ENCODE measurements at regions not wholly inside any gene's neighbourhood (a gene's known extent, or its start where the extent isn't known, plus 50 kb on each side); places are given as distances from the start of the nearest gene placed in this dataset.

DNA sequence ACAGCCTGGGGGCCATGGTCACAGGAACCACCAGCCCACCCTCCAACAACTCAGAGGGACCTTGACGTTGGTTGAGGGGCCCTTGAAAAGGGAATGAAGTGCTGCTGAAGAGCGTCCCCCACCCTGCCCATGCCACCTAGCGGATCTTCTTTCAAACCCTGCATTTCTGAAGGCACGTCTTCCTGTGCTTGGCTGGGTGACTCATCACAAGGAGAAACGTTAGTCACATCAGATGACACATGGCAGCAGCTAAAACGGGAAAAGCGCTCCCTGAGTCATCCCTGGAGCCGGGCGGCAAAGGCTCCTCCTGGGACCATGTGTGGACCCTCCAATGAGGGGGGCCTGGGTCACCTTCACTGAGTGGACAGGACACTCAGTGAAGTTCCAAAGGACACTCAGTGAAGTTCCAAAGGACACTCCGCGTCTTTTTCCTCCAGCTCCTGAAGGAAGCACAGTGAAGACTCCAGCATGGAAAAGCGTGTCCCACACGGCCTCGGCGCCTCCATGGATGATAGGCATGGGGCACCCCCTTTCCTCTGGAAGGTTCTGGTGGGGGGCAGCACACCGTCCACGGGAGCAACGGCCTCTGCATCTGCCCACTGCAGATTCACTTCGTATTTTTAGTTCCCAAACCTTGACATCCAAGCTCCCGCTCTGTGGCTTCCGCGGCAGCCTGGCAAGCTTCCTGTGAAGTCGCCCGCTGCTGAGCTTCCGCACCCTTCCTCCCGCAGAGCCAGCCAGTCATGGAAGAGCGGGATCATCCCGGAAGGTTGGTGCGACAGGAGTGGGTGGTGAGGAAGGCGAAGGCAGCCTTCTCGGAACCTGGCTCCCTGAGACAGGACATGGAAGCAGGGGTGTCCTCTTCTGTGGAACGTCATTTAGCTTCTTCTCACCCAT, 383.4 kb downstream of the VRK1 start:
- H3K27ac Mint-ChIP-seq, result peak overlapping the region in 1 of 2 donors; percentile 34
- CTCF ChIA-PET, result no interaction called here
- no peak for DNase-seq

DNA sequence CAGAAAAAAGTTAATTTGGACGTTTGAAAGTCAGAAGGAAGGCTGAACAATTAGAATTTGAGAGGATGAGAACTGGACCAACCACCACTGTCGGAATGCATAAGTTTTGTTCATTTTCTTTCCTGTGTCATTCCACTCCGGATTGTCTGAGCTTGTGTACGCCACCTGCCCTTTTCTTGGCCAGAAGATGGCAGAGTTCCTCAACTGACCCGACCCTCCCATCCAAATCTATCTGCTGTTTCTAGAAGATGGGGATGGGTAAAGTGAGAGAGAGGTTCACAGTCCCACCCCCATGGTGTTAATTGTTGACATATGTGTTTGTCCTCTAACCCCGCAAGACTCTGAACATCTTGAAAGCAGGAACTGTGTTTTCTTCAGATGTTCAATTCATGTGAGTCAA, 388.0 kb downstream of the VRK1 start:
- ChIA-PET POLR2A (no interaction called here), CTCF (interaction anchor here in 1 of 2 donors (0.6 kb wide), 1 partner anchor 620 kb away, joined by 7 read pairs; no protein-coding TSS in a partner anchor)
- Mint-ChIP-seq H3K4me1 (peaks cover 6 to 15% (median 13%) of the 10 kb centered on the region in 3 donors), H3K9me3 (no peaks in the 10 kb centered on the region), H3K27me3 (peaks cover 0 to 6% of the 10 kb centered on the region in 2 donors), H3K27ac (no peak overlapping the region), H3K4me3 (no peak overlapping the region), H3K36me3 (no peaks in the 10 kb centered on the region)
- DNase-seq (peak in 20 of 35 experiments; percentile 4 to 57 (median 12)), ATAC-seq (replicated peaks in 1 of 4) (peak in 2 of 4 experiments; percentile 48 to 63)
- no peaks in the 10 kb centered on the region for H3K36me3 ChIP-seq (ENCODE audit: control insufficient read depth in 2 of 2, extremely low read depth in 1 of 2, insufficient read depth in 1 of 2, low read length in 1 of 2)
- no peak overlapping the region for H3K27ac ChIP-seq (ENCODE audit: low read length)
- H3K4me1 ChIP-seq (ENCODE audit: control insufficient read depth in 1 of 2, extremely low read depth in 1 of 2, insufficient read depth in 2 of 2, low read length in 2 of 2), result peaks cover 0 to 4% of the 10 kb centered on the region in 2 experiments
- peaks cover 0 to 4% of the 10 kb centered on the region in 2 experiments for H3K27me3 ChIP-seq (replicated peaks in 1 of 2; ENCODE audit: control insufficient read depth in 2 of 2, extremely low read depth in 1 of 2, insufficient read depth in 2 of 2, low read length in 1 of 2)
- 74% methylated on average over 3 of the region's 6 CpGs for WGBS (ENCODE audit: insufficient coverage)
- H3K4me3 ChIP-seq (ENCODE audit: control insufficient read depth in 1 of 2, extremely low read depth in 1 of 2, low read length in 1 of 2), result no peak overlapping the region
- H3K9me3 ChIP-seq, result no peaks in the 10 kb centered on the region

More for the DNA sequence above, 383.4 kb downstream of the VRK1 start:
- H3K9me3 Mint-ChIP-seq, result no peaks in the 10 kb centered on the region
- ATAC-seq (replicated peaks in 1 of 4), result peak in 2 of 4 experiments; percentile 46 to 58
- WGBS (ENCODE audit: insufficient coverage), result 87% methylated on average over 32 of the region's 32 CpGs
- H3K4me1 Mint-ChIP-seq, result peaks cover 37 to 43% (median 38%) of the 10 kb centered on the region in 3 donors
- H3K4me3 ChIP-seq (ENCODE audit: control insufficient read depth in 1 of 2, extremely low read depth in 1 of 2, low read length in 1 of 2), result no peak overlapping the region
- POLR2A ChIA-PET, result no interaction called here
- no peak overlapping the region for H3K4me3 Mint-ChIP-seq
- peaks cover 0 to 7% of the 10 kb centered on the region in 2 experiments for H3K27me3 ChIP-seq (replicated peaks in 1 of 2; ENCODE audit: control insufficient read depth in 2 of 2, extremely low read depth in 1 of 2, insufficient read depth in 2 of 2, low read length in 1 of 2)
- H3K36me3 ChIP-seq (ENCODE audit: control insufficient read depth in 2 of 2, extremely low read depth in 1 of 2, insufficient read depth in 1 of 2, low read length in 1 of 2), result no peaks in the 10 kb centered on the region
- H3K4me1 ChIP-seq (ENCODE audit: control insufficient read depth in 1 of 2, extremely low read depth in 1 of 2, insufficient read depth in 2 of 2, low read length in 2 of 2), result peaks cover 3 to 10% of the 10 kb centered on the region in 2 experiments
- H3K27me3 Mint-ChIP-seq, result peaks cover 0 to 6% of the 10 kb centered on the region in 2 donors
- no peak overlapping the region for H3K27ac ChIP-seq (ENCODE audit: low read length)
- H3K36me3 Mint-ChIP-seq, result no peaks in the 10 kb centered on the region
- H3K9me3 ChIP-seq, result no peaks in the 10 kb centered on the region

DNA sequence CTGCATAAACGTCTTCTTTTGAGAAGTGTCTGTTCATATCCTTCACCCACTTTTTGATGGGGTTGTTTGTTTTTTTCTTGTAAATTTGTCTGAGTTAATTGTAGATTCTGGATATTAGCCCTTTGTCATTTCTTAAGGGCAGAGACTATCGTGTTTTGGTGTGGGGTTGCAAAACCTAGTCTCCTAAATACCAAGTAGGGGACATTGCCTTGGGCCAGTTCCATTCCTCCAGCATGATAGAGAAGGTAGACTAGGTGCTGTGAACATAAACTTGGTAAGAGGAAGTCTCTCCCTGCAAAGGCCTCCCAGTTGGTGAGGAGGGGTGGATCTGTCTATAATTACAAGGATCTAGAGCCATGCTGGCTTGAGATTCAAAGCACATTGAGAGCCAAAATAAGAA, 390.7 kb downstream of the VRK1 start:
- no peak overlapping the region for H3K27ac ChIP-seq (ENCODE audit: low read length)
- H3K4me3 ChIP-seq (ENCODE audit: control insufficient read depth in 1 of 2, extremely low read depth in 1 of 2, low read length in 1 of 2), result no peak overlapping the region
- Mint-ChIP-seq H3K27me3 (peaks cover 3% of the 10 kb centered on the region in 2 donors), H3K36me3 (no peaks in the 10 kb centered on the region), H3K4me3 (no peak overlapping the region), H3K4me1 (peaks cover 5 to 10% (median 8%) of the 10 kb centered on the region in 3 donors), H3K27ac (no peak overlapping the region), H3K9me3 (no peaks in the 10 kb centered on the region)
- no CpG with 5 or more reads among the region's 2 CpGs for WGBS (ENCODE audit: insufficient coverage)
- no peaks in the 10 kb centered on the region for H3K4me1 ChIP-seq (ENCODE audit: control insufficient read depth in 1 of 2, extremely low read depth in 1 of 2, insufficient read depth in 2 of 2, low read length in 2 of 2)
- no peaks in the 10 kb centered on the region for H3K36me3 ChIP-seq (ENCODE audit: control insufficient read depth in 2 of 2, extremely low read depth in 1 of 2, insufficient read depth in 1 of 2, low read length in 1 of 2)
- ATAC-seq (replicated peaks in 1 of 4) (no peak), DNase-seq (no peak)
- no peaks in the 10 kb centered on the region for H3K9me3 ChIP-seq
- ChIA-PET POLR2A (interaction anchor here in 1 of 2 donors (0.5 kb wide), 1 partner anchor 1002 kb away, joined by 3 read pairs; no protein-coding TSS in a partner anchor), CTCF (no interaction called here)
- H3K27me3 ChIP-seq (replicated peaks in 1 of 2; ENCODE audit: control insufficient read depth in 2 of 2, extremely low read depth in 1 of 2, insufficient read depth in 2 of 2, low read length in 1 of 2), result no peaks in the 10 kb centered on the region

DNA sequence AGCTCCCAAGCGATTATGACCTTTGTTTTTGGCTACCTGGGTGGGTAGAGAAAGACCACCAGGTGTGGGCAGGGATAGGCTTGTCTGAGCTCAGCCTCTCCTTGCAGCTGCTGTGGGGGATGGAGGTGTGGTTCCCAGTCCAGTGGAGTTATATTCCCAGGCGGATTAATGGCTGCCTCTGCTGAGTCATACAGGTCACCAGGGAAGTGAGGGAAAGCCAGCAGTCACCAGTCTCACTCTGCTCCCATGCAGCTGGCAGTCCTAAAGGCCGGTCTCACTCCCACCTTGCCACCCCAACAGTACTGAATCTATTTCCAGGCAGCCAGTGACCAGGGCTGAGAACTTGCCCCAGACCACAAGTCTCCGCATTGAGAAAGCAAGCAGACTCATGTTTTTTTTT, 399.2 kb downstream of the VRK1 start:
- WGBS (ENCODE audit: insufficient coverage), result 96% methylated on average over 3 of the region's 4 CpGs
- peaks cover 14 to 18% (median 14%) of the 10 kb centered on the region in 3 donors for H3K9me3 Mint-ChIP-seq
- Histone ChIP-seq H3K36me3 (ENCODE audit: control insufficient read depth in 2 of 2, extremely low read depth in 1 of 2, insufficient read depth in 1 of 2, low read length in 1 of 2) (no peaks in the 10 kb centered on the region), H3K9me3 (no peaks in the 10 kb centered on the region), H3K27me3 (replicated peaks in 1 of 2; ENCODE audit: control insufficient read depth in 2 of 2, extremely low read depth in 1 of 2, insufficient read depth in 2 of 2, low read length in 1 of 2) (peaks cover 0 to 10% of the 10 kb centered on the region in 2 experiments), H3K4me1 (ENCODE audit: control insufficient read depth in 1 of 2, extremely low read depth in 1 of 2, insufficient read depth in 2 of 2, low read length in 2 of 2) (no peaks in the 10 kb centered on the region), H3K27ac (ENCODE audit: low read length) (no peak overlapping the region), H3K4me3 (ENCODE audit: control insufficient read depth in 1 of 2, extremely low read depth in 1 of 2, low read length in 1 of 2) (no peak overlapping the region)
- H3K27me3 Mint-ChIP-seq, result peaks cover 10 to 14% of the 10 kb centered on the region in 2 donors
- no peak overlapping the region for H3K4me3 Mint-ChIP-seq
- no peak overlapping the region for H3K27ac Mint-ChIP-seq
- peaks cover 0 to 3% (median 2%) of the 10 kb centered on the region in 3 donors for H3K4me1 Mint-ChIP-seq
- DNase-seq, result no peak
- ChIA-PET CTCF (no interaction called here), POLR2A (no interaction called here)
- ATAC-seq (replicated peaks in 1 of 4), result no peak
- peaks cover 7% of the 10 kb centered on the region for H3K36me3 Mint-ChIP-seq

DNA sequence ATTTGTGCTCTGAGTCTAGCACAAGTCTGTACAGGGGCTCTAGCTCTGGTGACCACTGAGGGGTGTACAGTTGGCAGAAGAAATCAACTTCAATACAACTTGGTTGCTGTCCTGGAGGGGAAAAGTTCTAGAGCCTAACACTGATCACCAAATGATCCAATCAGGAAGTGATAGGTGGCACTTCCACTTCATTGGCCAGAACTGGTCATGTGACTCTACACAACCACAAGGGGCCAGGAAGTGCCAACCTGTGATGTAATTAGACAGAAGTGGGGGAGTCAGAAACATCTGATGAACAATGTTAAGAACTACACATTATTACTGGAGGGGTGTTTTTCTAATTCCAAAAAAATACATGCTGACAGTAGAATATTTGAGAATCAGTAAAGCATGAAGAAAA, 401.6 kb downstream of the VRK1 start:
- H3K9me3 Mint-ChIP-seq, result peaks cover 14 to 18% (median 14%) of the 10 kb centered on the region in 3 donors
- Histone ChIP-seq H3K4me3 (ENCODE audit: control insufficient read depth in 1 of 2, extremely low read depth in 1 of 2, low read length in 1 of 2) (no peak overlapping the region), H3K27ac (ENCODE audit: low read length) (no peak overlapping the region), H3K27me3 (replicated peaks in 1 of 2; ENCODE audit: control insufficient read depth in 2 of 2, extremely low read depth in 1 of 2, insufficient read depth in 2 of 2, low read length in 1 of 2) (peaks cover 0 to 14% of the 10 kb centered on the region in 2 experiments), H3K36me3 (ENCODE audit: control insufficient read depth in 2 of 2, extremely low read depth in 1 of 2, insufficient read depth in 1 of 2, low read length in 1 of 2) (no peaks in the 10 kb centered on the region), H3K4me1 (ENCODE audit: control insufficient read depth in 1 of 2, extremely low read depth in 1 of 2, insufficient read depth in 2 of 2, low read length in 2 of 2) (no peaks in the 10 kb centered on the region), H3K9me3 (no peaks in the 10 kb centered on the region)
- ChIA-PET POLR2A (no interaction called here), CTCF (no interaction called here)
- H3K27me3 Mint-ChIP-seq, result peaks cover 10 to 15% of the 10 kb centered on the region in 2 donors
- peaks cover 7% of the 10 kb centered on the region for H3K36me3 Mint-ChIP-seq
- no peak for DNase-seq
- no peak overlapping the region for H3K27ac Mint-ChIP-seq
- no peak overlapping the region for H3K4me3 Mint-ChIP-seq
- ATAC-seq (replicated peaks in 1 of 4), result peak in 1 of 4 experiments; percentile 27
- H3K4me1 Mint-ChIP-seq, result peaks cover 0 to 3% (median 2%) of the 10 kb centered on the region in 3 donors

DNA sequence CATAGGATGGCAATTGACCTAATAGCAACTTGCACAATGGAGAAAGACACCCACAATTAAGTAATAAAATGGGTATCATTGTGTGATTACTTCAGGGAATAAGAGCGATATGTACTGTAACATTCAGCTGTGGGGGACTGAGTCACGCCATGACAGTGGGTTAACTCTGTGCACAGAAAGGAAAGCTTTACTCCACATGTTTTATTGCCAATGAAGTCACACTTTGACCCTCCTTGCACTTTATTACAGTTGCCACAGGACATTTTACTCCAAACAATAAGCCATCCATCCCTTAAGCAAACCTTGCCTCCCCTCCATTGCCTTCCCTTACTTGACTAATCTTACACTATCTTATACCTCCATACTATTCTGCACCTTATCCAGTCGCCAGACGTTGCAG, 403.1 kb downstream of the VRK1 start:
- 89% methylated on average over 1 of the region's 4 CpGs for WGBS (ENCODE audit: insufficient coverage)
- Mint-ChIP-seq H3K27ac (no peak overlapping the region), H3K9me3 (peaks cover 6 to 10% (median 7%) of the 10 kb centered on the region in 3 donors), H3K4me1 (peaks cover 0 to 3% (median 2%) of the 10 kb centered on the region in 3 donors), H3K27me3 (peaks cover 14 to 15% of the 10 kb centered on the region in 2 donors), H3K36me3 (peaks cover 7% of the 10 kb centered on the region), H3K4me3 (no peak overlapping the region)
- no peak for ATAC-seq (replicated peaks in 1 of 4)
- ChIA-PET POLR2A (interaction anchor here in 1 of 2 donors (0.6 kb wide), 1 partner anchor 773 kb away, joined by 3 read pairs; no protein-coding TSS in a partner anchor), CTCF (interaction anchor here in 1 of 2 donors (0.6 kb wide), 1 partner anchor 1985 kb away, joined by 3 read pairs; no protein-coding TSS in a partner anchor)
- no peaks in the 10 kb centered on the region for H3K4me1 ChIP-seq (ENCODE audit: control insufficient read depth in 1 of 2, extremely low read depth in 1 of 2, insufficient read depth in 2 of 2, low read length in 2 of 2)
- no peak overlapping the region for H3K4me3 ChIP-seq (ENCODE audit: control insufficient read depth in 1 of 2, extremely low read depth in 1 of 2, low read length in 1 of 2)
- peaks cover 0 to 14% of the 10 kb centered on the region in 2 experiments for H3K27me3 ChIP-seq (replicated peaks in 1 of 2; ENCODE audit: control insufficient read depth in 2 of 2, extremely low read depth in 1 of 2, insufficient read depth in 2 of 2, low read length in 1 of 2)
- DNase-seq, result no peak
- no peaks in the 10 kb centered on the region for H3K36me3 ChIP-seq (ENCODE audit: control insufficient read depth in 2 of 2, extremely low read depth in 1 of 2, insufficient read depth in 1 of 2, low read length in 1 of 2)
- H3K9me3 ChIP-seq, result no peaks in the 10 kb centered on the region
- H3K27ac ChIP-seq (ENCODE audit: low read length), result no peak overlapping the region
